Midbrain (tissue), 1 donor: ENCODE measurements at regions not wholly inside any gene's neighbourhood (a gene's known extent, or its start where the extent isn't known, plus 50 kb on each side); places are given as distances from the start of the nearest gene placed in this dataset.

Source experiments
- DNase-seq: peaks from one replicate; lab custom pipeline; 2025; lab: John Stamatoyannopoulos, UW

DNA sequence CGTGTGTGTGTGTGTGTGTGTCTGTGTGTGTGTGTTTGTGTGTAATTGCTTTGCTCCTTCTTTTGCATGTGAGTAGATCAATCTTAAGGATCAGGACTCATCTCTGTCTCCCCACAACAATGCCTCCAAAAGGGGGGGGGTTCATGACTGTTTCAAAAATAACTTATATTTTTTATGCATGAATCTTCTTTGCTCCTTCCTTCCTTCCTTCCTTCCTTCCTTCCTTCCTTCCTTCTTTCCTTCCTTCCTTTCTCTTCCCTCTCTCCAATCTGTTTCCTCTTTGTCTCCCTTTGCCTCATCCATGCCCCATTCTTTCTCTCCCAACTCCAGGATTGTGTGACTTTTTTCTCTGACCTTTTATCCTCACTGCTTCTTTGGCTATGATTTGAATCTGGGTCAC is 126.4 kb upstream of the OSMR start:
- no peak for DNase-seq

DNA sequence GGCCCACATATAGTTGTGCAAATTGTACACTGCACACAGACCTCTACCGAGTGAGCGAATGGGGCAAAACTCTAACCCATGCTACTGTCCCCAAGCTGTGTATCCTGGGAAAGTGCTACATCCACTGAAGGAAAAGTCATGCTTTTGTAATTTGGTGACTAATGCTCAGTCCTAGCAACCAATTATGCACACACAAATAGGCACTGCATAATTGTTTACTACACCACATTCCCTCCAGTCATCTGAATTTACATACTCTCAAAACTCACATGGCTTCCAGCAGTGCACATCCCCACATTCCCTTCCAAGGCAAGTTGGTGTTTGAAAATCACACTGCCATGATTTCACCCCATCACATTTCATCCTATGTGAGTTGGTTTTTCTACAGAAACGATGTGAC is 125.9 kb upstream of the OSMR start:
- no peak for DNase-seq

DNA sequence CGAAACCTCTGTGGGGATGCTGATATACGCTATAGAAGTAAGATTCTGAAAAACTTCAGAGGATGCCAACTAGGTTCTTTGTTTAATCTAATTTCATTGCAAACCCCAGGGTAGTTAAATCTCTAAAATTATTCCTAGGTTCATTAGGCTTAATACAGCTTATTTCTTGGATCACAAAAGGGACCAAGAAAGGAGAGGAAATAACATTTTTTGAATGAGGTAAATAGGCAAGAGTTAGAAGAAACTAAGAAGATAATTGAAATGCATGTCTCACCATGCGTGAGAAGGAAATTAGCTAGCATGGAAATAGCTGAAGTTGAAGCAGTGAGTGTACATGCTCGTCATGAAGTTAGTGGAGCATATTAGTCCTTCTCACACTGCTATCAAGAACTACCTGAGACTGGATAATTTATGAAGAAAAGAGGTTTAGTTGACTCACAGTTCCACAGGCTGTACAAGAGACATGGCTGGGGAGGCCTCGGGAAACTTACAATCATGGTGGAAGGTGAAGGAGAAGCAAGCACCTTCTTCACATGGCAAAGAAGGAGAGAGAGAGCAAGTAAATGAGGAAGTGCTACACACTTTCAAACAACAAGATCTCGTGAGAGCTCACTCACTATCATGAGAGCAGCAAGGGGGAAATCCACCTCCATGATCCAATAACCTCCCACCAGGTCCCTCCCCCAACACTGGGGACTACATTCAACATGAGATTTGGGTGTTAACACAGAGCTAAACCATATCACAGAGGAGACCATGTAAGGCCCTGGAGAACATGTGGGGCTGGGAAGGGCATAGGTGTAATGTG is 125.1 kb upstream of the OSMR start:
- DNase-seq, result no peak

DNA sequence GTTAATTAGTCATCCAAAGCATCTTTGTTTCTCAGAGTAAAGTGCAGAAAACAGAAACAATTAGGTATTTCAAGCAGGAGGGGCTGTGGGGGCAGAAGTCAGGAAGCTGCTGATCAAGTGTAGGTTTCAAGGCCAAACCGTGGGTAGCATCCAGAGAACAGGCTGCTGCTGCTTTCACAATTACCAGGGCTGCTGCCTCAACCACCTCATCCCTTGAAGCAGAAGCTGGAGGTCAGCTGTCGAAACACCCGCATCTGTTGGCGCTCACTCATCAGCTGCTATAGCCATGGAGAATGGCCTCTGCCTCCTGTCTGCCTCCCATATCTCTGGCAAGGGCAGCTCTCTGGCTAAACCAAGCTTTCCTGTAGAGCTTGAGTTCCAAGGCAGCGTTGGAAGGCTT is 122.9 kb upstream of the OSMR start:
- no peak for DNase-seq

DNA sequence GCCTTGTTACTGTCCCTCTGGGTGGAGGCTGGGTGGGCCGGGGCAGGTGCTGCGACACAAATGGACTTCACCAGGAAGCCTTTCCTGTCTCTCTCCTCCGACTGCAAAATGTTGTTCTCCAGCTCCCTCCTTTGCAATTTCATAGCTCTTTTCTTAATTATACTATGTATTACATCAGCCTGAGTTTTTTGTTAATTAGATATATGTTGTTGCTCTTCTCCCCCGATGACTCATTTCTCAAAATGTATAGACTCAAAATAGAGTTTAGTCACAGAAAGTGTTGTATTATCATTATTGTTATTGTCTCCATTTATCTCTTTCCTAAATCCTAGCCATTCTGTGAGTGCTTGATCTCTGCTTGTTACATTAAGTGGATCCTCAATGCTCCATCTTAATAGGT is 122.4 kb upstream of the OSMR start:
- no peak for DNase-seq

DNA sequence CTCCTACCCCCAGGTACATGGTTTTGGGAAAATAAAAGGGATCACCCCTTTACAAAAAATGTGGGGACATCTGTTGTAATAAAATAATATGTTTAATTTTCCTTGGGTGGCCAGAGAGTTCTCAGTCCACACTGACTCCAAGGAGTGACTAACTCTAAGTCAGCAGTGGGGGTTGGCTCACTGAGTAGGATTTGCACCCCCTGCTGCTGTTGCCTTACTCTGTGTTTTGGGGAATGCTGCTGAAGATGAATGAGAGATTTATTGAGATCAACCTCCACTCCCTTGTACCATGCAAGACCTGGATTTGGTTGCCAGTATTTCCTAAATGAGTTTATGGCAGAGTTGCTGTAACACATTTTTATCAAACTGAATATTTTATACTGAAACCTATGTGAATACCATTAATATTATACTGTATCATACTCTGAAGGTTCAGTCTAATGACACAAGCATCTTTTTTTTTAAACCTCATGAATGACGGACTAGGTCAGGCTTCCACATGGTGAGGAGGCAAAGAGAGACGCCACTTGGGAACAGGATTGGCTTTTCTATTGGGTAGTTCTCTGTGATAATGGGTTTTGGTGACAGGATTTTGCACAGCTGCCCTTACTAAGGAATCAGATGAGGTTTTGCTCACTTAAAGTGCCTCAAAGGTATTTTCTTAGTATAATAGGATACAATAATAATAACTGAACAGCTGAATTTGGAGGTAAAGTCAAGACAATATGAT is 121.3 kb upstream of the OSMR start:
- no peak for DNase-seq

DNA sequence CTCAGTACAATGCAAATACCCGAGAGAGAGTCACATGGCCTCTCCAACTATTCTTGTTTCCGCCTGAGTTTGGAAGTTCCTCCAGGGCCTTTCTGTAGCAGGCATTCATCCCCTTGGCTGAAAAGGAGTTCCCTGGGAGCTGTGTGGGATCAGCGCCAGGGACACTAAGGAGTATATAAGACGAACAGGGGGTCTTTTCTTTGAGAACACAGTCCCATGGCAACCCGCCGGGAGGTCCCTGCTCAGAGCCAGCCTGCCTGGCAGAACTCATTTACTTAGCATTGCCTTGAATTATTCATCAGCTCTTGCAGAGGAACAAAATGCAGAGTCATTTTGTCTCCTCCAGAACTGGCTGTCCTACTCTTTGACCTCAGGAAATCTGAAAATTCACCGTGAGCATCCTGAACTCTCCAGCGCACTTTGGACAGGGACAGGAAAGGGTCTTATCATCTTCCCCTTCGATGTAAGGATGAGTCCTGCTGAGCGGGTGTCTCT is 120.4 kb upstream of the OSMR start:
- peak; percentile 86 for DNase-seq

DNA sequence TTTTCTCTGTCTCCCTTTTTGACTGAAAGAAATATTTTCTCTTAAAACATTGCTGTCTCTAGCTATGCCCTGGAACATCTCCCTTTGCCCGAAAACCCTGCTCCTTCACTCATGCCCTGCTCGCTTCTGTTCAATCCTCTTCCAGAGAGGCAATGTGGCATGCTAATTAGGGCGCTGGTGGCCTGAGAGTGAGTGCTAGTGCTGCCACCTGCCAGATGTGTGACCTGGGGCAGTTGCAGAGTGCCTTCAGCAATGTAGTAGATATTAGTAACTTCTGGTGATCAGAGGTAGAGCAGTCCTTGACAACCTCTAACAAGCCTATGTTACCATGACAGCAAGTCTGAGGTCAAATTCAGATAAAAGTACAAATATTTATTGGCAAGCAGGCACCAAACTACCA is 119.5 kb upstream of the OSMR start:
- no peak for DNase-seq

DNA sequence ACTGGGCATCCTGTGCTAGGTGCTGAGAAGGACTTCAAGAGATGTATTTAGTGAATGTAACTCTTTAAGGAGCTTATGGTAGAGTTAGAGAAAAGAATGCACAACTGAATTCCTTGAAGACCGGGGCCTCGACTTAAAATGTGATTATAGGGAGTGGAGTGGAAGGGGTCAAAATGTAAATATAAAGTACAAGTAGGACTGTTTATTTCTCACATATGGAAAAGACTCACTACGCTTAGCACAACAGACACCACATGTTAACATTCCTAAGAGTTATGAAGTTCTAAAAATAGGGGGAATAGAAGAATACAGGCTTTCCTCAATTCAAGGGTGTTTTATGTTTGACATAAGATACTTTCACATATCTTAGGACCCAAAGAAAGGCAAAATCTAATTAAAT is 117.8 kb upstream of the OSMR start:
- no peak for DNase-seq

DNA sequence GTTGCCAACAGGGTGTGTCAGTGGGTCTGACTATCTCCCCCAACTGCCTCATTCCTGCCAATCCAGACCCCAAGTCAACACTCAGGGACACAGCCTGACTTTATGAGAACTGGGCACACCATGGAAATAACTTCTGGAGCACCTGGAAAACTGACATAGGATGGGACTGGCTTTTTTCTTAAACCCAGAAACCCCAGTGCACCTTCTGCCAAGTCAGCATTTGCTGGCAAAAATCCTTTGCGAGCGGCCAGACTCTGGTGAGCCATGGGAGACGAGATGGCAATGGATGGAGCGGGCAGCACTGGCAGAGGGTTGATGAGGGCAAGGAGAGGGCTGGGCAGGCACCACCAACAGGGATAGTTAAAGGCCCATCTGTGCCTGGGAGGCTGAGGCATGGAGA is 114.4 kb upstream of the OSMR start:
- DNase-seq, result no peak

DNA sequence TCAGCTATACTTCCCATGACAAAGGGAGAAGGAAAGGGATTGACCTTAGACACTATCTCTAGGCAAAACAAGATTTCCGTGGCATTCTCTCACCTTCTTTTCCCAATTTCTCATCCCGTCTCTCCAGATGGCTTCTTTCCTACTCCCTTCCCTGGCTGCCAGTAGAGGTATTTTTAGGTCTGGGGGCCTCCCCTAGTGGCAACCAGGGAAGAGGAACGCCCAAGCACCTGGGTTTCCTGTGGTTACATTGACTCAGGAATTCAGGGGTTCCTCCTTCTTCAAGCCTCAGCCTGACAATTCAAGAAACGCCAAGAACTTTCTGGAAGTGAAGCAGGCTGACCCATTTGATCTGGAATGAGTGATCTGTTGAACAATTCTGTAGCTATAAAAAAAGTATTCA is 111.5 kb upstream of the OSMR start:
- no peak for DNase-seq

DNA sequence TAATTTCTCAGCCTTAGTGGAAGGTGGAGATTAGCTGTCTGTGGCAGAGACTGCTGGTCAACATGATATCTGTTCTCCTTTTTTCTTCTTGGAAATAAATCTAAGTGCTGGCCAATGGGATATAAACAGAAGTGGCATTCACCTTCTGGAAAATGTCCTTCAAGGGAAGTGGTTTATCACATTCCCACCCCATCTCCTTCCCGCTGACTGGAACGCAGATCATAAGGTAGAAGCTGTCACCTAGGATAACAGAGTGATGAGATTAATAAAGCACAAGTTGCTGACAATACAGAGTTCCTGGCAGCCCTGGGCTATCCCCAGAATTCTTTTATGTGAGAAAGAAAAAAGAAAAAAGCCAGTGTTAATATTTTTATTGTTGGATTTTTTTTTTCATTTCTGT is 109.7 kb upstream of the OSMR start:
- DNase-seq, result no peak

DNA sequence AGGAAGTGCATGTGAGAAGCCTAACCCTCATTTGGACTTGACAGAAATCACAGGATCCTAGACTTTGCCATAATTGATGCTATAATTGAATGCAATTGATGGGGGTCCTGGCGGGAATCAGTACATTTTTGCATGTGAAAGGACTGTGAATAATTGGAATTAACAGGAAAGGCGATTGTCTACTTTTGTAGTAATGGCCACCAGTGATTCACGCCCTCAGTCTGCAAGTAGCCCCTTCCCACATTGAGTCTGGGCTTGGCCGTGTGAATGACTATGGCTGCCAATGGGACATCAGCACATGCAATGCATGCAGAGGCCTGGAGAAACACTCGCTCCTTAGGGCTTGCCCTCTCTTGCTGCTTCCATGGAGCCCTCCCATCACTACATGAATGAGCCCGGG is 107.8 kb upstream of the OSMR start:
- no peak for DNase-seq

DNA sequence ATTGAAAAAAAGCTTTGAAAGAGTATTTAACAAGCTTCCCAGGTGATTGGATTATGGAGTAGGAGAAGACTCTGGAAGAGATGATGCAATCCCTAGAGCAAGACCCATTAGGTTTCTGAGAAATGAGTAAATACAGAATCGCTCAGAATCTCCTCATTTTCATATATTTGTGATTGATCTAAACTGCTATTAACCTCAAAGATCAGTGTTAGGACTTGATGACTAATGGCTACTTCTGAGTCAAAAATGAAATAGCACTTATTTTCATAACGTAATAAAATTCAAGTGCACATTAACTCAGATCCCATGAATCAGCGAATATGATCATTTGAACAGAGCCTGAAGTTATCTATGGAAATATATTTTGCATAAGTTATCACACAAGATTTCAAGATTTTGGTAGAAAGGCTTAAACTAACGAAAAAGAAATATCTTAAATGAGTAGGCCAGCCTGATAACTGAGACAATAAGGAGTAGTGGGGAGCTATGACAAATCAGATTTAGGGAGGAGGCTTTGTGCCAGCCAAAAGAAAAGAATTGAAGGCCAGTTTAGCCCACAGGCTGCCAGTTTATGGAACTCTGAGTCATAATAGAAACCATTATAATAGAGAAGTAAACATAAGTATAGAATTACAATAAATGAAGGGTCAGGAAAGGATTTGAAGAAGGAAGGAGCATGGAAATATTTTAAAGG is 106.7 kb upstream of the OSMR start:
- no peak for DNase-seq

DNA sequence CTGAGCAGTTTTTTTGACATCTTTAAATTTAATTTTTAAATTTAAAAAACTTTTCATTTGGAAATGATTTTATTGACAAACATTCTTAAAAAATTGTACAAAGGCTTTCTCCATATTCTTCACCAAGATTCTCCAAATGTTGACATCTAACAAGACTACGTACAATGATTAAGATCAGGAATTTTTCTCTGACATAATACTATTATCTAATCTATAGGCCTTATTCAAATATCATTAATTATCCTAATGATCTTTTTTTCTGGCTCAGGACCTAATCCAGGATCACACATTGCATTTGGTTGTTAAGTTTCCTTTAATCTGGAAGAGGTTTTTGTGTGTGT is 106.1 kb upstream of the OSMR start:
- DNase-seq, result no peak

DNA sequence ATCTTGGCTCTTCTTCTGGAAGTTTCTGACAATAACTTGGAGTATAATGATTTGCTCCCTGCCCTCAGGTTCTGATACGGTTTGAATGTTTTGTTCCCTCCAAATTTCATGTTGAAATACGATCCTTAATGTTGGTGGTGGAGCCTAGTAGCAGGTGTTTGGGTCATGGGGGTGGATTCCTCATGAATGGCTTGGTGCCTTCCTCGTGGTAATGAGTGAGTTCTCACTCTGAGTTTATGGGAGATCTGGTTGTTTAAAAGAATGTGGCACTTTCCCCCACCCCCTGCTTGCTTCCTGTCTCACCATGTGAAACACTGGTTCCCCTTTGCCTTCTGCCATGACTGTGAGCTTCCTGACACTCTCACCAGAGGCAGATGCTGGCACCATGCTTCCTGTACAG is 103.0 kb upstream of the OSMR start:
- no peak for DNase-seq

DNA sequence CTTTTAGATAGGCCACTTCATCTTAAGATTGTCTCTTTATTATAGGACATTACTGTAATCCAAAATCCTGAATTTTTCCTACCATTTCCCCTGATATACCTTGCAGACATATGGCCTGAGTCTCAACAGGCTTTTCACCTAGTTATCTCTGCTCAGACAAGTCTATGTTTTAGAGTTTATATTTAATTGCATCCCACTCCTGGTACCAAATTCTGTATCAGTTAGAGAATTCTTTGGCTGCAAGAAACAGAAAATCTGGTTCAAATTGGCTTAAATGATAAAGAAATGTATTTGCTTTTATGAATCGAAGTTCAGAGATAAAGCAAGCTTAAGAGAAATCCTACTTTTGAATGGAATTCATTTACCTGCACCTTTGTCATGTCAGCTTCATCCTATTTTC is 102.2 kb upstream of the OSMR start:
- no peak for DNase-seq

DNA sequence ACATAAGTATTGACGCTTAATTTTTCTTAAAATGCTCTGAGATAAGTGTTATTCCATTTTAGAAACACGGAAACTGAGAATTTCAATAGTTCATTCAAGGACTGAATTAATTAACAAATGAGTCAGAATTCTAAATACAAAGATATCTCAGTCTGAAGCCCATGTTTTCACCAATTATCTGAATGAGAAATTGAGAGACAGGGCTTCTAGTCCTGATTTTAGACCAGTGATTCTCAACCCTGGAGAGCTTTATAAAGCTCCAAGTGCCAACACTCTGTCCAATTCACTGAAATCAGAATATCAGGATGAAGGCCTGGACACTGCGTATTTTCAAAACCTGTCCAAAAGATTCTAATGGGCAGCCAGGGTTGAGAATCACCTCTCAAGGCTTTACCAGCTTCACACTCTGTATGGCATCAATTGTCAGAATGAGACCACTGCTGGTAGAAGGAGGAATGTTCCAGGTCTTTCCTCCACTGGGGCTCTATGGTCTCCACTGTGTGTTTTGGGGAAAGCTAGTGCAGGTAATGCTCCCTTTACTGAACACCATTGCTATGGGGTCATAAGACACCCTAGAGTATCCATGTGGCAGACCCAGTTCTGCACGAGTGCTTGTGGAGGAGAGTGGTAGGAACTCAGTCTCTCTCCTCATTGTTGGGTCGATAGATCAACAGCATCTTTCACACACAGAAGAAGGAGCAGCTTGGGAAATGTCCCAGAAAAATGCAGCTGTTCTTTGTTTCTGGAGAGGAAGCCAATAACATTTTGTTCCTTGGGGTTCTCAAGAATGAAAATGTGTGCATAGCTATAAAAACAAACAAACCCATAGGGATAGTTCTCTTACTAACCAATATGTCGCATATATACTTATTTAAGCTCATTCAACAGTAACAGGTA is 99.7 kb upstream of the OSMR start:
- DNase-seq, result peak; percentile 71

DNA sequence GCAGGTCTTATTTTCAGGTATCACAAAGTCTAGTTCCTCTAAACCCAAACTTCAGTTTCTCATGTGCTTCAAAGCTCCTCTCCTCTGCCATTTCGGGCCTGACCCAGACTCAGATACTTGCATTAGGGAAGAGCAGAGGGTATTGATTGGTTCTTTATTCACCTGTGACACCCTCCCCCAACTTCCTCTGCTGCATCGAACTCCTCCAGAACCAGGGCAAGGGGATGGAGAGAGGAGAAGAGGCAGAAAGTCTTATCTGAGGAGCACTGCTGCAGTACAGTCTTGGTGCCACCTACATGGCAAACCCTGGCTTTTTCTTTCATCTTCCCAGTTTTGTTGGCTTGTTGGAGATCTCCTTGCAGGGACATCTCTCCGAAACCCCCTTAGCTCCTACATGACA is 96.0 kb upstream of the OSMR start:
- no peak for DNase-seq

DNA sequence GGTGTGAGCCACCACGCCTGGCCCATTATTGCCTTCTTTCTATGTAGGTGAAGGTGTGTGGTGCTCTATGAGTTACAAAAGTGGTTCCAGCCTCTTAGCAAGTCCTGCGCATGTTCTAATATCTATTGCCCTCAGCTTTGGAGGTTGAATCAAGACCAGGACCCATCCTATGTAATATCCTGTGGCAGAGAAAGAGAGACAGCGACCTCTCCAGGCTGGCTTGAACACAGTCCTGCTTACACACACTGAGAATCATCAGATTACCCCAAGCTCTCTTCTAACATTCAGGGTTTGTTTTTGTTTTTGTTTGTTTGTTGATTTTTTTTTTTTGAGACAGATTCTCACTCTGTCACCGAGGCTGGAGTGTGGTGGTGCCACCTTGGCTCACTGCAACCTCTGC is 94.7 kb upstream of the OSMR start:
- DNase-seq, result peak; percentile 6

DNA sequence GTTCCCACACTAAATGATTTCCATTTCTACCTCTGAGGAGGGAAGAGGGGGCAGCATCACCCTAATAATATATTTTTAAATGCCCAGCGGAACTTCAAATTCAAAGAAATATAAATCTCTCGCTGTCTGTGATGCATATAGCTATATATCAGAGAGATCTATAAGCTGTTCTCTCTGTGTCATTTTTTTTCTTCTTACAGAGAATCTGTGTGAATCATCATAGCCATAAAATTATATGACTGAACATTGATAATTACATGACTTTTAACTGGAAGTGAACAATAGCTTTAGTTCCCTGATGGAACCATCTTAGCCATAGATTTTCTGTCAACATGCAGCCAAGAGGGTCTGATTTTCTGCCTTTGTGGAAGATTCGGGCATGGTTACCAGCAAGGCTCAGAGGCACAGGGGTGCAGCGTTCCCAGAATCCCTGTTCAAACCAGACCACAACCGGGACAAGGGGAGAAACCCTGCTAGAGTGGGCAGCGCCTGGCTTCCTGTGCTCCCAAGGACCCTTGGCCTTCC is 93.7 kb upstream of the OSMR start:
- DNase-seq, result no peak

DNA sequence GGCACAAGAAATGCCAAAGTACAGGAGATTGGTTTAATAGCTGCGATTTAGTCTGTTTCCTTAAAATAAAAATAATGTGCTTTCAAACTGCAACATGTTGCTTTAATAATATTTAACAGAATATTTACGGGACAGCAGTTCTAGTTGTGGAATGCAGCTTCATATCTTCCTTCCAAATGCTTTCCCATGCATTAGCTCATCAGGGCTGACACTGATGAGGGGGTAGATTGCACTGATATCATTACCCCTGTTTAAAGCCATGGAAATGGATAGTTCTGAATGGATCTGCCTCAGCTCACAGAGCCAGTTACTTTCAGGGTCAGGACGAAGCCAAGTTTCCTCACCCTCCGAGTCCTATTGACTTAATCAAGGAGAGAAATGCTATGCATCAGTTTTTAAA is 93.2 kb upstream of the OSMR start:
- DNase-seq, result no peak
